ENCODE measurements at regions not wholly inside any gene's neighbourhood (a gene's known extent, or its start where the extent isn't known, plus 50 kb on each side); places are given as distances from the start of the nearest gene placed in this dataset.
"Not testable (repeated sequence)": the region's sequence is repeated elsewhere in the genome, so short reads cannot be mapped to it uniquely, and the experiment has no call there.

DNA sequence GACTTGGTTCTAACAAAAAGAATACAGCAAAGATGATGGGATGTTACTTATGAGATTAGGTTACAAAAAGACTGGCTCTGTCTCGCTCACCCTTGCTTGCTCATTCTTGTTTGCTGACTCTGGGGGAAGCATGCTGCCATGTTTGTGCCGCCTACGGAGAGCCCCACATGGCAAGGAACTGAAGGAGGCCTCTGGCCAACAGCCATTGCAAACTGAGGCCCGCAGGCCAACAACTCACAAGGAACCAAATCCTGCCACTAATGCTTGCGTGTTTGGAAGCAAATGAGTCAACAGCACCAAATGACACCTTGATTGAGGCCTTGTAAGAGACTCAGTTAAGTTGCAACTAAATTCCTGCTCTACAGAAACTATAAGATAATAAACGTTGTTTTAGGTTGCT, 82.1 kb upstream of the FOXN2 start:
- in situ Hi-C loops (cut with HindIII; ENCODE audit: low pct_unique_long_range_greater_than_20kb, low sequenced_read_pairs) = no loop called here
- TF ChIP-seq JUND (IDR thresholded peaks at IDR 0.05; ENCODE audit: low read depth) = no peak
- DNase-seq (ENCODE audit: low read depth in 1 of 2, low spot score in 1 of 2) = peak in 1 of 2 experiments; percentile 4

DNA sequence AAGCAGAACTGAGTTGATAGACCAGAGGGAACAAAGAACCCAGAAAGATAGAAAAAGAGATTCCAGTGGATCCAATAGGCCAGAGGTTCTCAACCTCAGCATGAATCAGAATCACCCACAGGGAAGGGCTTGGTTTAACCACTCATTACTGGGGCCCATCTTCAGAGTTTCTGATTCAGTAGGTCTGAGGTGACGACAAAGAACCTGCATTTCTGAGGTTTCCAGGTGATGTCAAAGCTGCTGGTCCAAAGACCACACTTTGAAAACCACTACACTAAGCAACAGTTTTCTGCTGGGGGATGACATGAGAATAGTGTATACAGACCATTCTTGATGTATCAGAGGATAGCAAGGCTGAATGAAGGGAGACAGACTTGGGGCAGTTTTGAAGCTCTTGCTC, 81.5 kb upstream of the FOXN2 start:
- in situ Hi-C loops (cut with HindIII; ENCODE audit: low pct_unique_long_range_greater_than_20kb, low sequenced_read_pairs) = no loop called here
- TF ChIP-seq JUND (IDR thresholded peaks at IDR 0.05; ENCODE audit: low read depth) = no peak
- no peak for DNase-seq (ENCODE audit: low read depth in 1 of 2, low spot score in 1 of 2)

DNA sequence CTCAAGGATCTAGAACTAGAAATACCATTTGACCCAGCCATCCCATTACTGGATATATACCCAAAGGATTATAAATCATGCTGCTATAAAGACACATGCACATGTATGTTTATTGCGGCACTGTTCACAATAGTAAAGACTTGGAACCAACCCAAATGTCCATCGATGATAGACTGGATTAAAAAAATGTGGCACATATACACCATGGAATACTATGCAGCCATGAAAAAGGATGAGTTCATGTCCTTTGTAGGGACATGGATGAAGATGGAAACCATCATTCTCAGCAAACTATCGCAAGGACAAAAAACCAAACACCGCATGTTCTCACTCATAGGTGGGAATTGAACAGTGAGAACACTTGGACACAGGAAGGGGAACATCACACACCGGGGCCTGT, 80.7 kb upstream of the FOXN2 start:
- in situ Hi-C loops (cut with HindIII; ENCODE audit: low pct_unique_long_range_greater_than_20kb, low sequenced_read_pairs); DNase-seq (ENCODE audit: low read depth in 1 of 2, low spot score in 1 of 2): not testable (repeated sequence)

DNA sequence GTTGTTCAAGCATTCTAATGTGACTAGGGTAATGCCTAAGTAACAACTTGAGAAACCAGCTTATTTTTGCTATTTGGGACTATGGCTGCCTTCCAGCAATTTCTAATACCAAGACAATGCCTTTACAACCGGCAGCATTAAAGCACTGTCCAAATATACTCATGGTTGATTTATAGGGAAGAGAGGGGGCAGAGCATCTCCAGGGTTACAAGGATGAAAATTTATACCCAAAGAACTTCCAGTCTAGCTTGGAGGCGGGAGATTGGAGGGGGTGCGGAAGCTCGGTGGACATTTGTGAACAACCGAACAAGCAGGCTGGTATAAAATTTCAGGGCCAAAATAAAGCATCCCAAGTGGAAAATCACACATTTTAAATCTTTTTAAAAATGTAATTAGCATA, 79.4 kb upstream of the FOXN2 start:
- in situ Hi-C loops (cut with HindIII; ENCODE audit: low pct_unique_long_range_greater_than_20kb, low sequenced_read_pairs) = no loop called here
- TF ChIP-seq JUND (IDR thresholded peaks at IDR 0.05; ENCODE audit: low read depth) = no peak
- DNase-seq (ENCODE audit: low read depth in 1 of 2, low spot score in 1 of 2) = no peak

- no peak for DNase-seq (ENCODE audit: low read depth in 1 of 2, low spot score in 1 of 2)
- TF ChIP-seq JUND (IDR thresholded peaks at IDR 0.05; ENCODE audit: low read depth) = no peak
- in situ Hi-C loops (cut with HindIII; ENCODE audit: low pct_unique_long_range_greater_than_20kb, low sequenced_read_pairs) = no loop called here
Measured at GRCh38 chr2:48238381-48238780, 76.1 kb upstream of the FOXN2 start.

DNA sequence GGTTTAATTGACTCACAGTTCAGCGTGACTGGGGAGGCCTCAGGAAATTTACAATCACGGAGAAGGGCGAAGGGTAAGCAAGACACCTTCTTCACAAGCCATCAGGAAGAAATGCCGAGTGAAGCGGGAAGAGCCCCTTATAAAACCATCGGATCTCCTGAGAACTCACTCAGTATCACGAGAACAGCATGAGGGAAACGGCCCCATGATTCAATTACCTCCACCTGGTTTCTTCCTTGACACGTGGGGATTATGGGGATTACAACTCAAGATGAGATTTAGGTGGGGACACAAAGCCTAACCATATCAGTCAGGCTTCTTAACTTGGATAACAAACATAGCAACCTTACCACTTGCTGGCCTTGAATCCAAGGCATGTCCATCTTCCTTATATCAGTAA, 73.6 kb upstream of the FOXN2 start:
- no peak for TF ChIP-seq JUND (IDR thresholded peaks at IDR 0.05; ENCODE audit: low read depth)
- no peak for DNase-seq (ENCODE audit: low read depth in 1 of 2, low spot score in 1 of 2)
- in situ Hi-C loops (cut with HindIII; ENCODE audit: low pct_unique_long_range_greater_than_20kb, low sequenced_read_pairs) = no loop called here

GRCh38 chr2:48247206-48247605, 67.3 kb upstream of the FOXN2 start:
- no peak for TF ChIP-seq JUND (IDR thresholded peaks at IDR 0.05; ENCODE audit: low read depth)
- no peak for DNase-seq (ENCODE audit: low read depth in 1 of 2, low spot score in 1 of 2)

DNA sequence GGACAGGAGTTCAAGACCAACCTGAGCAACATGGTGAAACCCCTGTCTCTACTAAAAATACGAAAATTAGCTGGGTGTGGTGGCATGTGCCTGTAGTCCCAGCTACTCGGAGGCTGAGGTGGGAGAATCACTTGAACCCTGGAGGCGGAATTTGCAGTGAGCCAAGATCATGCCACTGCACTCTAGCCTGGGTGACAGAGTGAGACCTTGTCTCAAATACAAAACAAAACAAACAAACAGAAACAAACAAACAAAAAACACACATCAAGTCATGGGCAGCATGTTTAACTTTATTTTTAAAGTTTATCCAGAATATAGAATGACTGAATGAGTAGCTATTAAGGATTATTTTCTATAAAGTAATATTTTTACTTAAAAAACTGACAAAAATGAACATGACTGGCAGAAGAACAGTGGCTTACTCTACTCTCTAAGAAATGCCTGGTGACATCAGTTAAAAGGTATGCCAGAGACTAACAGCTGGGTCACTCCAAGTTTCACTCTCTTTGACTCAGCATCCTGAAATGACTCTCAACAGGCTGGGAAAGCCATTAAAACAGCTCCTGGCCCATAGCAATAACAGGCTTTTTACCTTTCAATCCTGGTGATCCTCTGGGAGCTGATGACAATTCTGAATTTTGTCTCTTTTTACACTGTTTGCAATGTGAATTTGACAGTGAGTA, 66.1 kb upstream of the FOXN2 start:
- DNase-seq (ENCODE audit: low read depth in 1 of 2, low spot score in 1 of 2) = peak; percentile 7 to 53
- in situ Hi-C loops (cut with HindIII; ENCODE audit: low pct_unique_long_range_greater_than_20kb, low sequenced_read_pairs) = no loop called here
- no peak for TF ChIP-seq JUND (IDR thresholded peaks at IDR 0.05; ENCODE audit: low read depth)

More at GRCh38 chr2:48247206-48247605, 67.3 kb upstream of the FOXN2 start:
- in situ Hi-C loops (cut with HindIII; ENCODE audit: low pct_unique_long_range_greater_than_20kb, low sequenced_read_pairs) = no loop called here

- TF ChIP-seq JUND (IDR thresholded peaks at IDR 0.05; ENCODE audit: low read depth) = no peak
- in situ Hi-C loops (cut with HindIII; ENCODE audit: low pct_unique_long_range_greater_than_20kb, low sequenced_read_pairs) = no loop called here
Measured at GRCh38 chr2:48249025-48249424, 65.5 kb upstream of the FOXN2 start.

DNA sequence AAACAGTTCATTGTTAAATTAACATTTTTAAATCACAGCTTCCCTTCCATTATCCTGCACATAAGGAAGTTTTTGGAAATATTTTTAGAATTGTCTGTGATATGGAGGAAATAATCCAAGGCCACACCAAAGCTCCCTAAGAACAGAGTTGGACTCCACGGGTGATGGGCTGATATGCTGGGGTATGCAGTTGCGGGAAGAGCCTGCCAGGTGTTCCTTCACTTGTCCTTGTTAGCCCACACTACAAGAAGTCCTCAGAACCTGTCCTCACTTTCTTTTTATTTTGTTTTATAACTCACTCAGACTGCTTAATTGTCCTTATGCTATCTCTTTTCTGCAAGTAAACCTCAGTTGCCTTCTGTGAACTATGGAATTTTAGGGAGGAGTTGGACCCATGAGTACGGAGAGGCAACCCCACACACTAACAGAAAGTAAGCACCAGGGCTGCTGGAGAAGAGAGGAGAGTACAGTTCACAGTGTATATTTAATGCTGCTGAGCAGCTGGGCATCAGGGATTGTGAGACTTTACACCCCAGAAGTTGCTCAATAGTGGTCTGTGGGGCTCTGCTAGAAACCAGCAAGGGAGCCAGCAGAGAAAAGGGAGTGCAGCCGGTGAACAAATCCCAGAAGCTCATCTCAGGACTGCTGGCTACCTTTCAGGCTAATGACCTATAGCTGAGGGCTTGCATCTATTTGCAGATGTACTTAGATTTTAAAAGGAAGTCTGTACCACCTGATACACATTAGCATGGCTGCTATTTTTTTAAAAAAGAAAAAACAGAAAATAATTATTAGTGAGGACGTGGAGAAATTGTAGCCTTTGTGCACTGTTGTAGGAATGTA, 64.6 kb upstream of the FOXN2 start:
- TF ChIP-seq JUND (IDR thresholded peaks at IDR 0.05; ENCODE audit: low read depth) = no peak
- in situ Hi-C loops (cut with HindIII; ENCODE audit: low pct_unique_long_range_greater_than_20kb, low sequenced_read_pairs) = no loop called here
- no peak for DNase-seq (ENCODE audit: low read depth in 1 of 2, low spot score in 1 of 2)

More at GRCh38 chr2:48249025-48249424, 65.5 kb upstream of the FOXN2 start:
- DNase-seq (ENCODE audit: low read depth in 1 of 2, low spot score in 1 of 2) = no peak

DNA sequence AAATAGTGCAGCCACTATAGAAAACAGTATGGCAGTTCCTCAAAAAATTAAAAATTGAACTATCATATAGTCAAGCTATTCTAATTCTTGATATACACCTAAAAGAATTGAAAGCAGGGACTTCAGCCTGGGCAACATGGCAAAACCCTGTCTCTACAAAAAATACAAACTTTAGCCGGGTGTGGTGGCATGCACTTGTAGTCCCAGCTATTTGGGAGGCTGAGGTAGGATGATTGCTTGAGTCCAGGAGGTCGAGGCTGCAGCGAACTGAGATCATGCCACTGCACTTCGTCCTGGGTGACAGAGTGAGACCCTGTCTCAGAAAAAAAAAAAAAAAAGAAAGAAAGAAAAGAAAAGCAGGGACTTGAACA, 64.0 kb upstream of the FOXN2 start:
- in situ Hi-C loops (cut with HindIII; ENCODE audit: low pct_unique_long_range_greater_than_20kb, low sequenced_read_pairs) = no loop called here
- TF ChIP-seq JUND (IDR thresholded peaks at IDR 0.05; ENCODE audit: low read depth) = no peak
- no peak for DNase-seq (ENCODE audit: low read depth in 1 of 2, low spot score in 1 of 2)

GRCh38 chr2:48250943-48251342, 63.5 kb upstream of the FOXN2 start:
- DNase-seq (ENCODE audit: low read depth in 1 of 2, low spot score in 1 of 2) = no peak
- in situ Hi-C loops (cut with HindIII; ENCODE audit: low pct_unique_long_range_greater_than_20kb, low sequenced_read_pairs) = no loop called here
- TF ChIP-seq JUND (IDR thresholded peaks at IDR 0.05; ENCODE audit: low read depth) = no peak

DNA sequence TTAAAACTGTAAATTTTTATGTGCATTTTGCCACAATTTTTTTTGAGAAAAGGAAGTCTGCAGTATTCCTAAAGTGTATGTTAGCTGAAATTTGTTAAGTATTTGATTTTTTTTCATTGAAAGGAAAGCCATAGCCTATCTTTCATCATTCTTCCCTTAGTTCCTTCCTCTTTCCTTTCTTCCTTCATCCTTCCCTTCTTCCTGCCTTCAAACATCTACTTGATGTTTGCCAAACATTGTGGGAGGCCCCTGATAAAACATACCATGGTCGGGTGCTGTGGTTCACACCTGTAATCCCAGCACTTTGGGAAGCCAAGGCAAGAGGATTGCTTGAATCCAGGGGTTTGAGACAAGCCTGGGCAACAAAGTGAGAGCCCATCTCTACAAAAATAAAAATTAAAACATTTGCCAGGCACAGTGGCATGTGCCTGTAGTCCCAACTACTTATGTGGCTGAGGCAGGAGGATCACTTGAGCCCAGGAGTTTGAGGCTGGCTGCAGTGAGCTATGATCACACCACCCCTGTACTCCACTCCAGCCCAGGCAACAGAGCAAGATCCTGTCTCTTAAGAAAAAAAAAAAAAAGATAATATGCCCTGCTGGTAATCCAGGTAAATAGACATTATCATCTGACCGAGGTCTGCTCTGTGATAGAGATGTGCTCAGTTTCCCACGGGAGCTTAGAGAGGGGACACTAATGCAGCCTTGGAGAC, 62.9 kb upstream of the FOXN2 start:
- DNase-seq (ENCODE audit: low read depth in 1 of 2, low spot score in 1 of 2) = no peak
- in situ Hi-C loops (cut with HindIII; ENCODE audit: low pct_unique_long_range_greater_than_20kb, low sequenced_read_pairs) = no loop called here
- no peak for TF ChIP-seq JUND (IDR thresholded peaks at IDR 0.05; ENCODE audit: low read depth)
